H9 (cell line): ENCODE measurements at regions not wholly inside any gene's neighbourhood (a gene's known extent, or its start where the extent isn't known, plus 50 kb on each side); places are given as distances from the start of the nearest gene placed in this dataset.
"Not testable (repeated sequence)": the region's sequence is repeated elsewhere in the genome, so short reads cannot be mapped to it uniquely, and the experiment has no call there.

ENCODE experiments used
- DNase-seq: peaks from one replicate; pipeline ENCODE4 v3.0.0-alpha.2; 2017
- H2AFZ ChIP-seq: one replicate; pipeline ENCODE4 v1.6.1; 2013; ENCODE audit warnings: mild to moderate bottlenecking, low read length, control low read depth, moderate library complexity
- H2AK5ac ChIP-seq: 2 replicates; pipeline ENCODE4 v1.6.1; 2013; ENCODE audit warnings: low read length, control low read depth, mixed read lengths; ENCODE audit not compliant: insufficient read length
- H2BK120ac ChIP-seq: one replicate; pipeline ENCODE4 v1.6.1; 2013; ENCODE audit warnings: low read depth, mild to moderate bottlenecking, low read length, control low read depth, inconsistent platforms; ENCODE audit not compliant: poor library complexity, severe bottlenecking
- H2BK12ac ChIP-seq: 2 replicates; pipeline ENCODE4 v1.6.1; 2013; ENCODE audit warnings: low read length, control low read depth, mixed read lengths, low read depth; ENCODE audit not compliant: insufficient read length
- H2BK15ac ChIP-seq: 2 replicates; pipeline ENCODE4 v1.6.1; 2013; ENCODE audit warnings: low read depth, low read length, control low read depth
- H2BK20ac ChIP-seq: one replicate; pipeline ENCODE4 v1.6.1; 2013; ENCODE audit warnings: low read depth, mild to moderate bottlenecking, low read length, control low read depth, inconsistent platforms; ENCODE audit not compliant: poor library complexity, severe bottlenecking
- H2BK5ac ChIP-seq: 2 replicates; pipeline ENCODE4 v1.6.1; 2013; ENCODE audit warnings: low read length, control low read depth, mixed read lengths; ENCODE audit not compliant: insufficient read length
- H3K14ac ChIP-seq: 2 replicates; pipeline ENCODE4 v1.6.1; 2013; ENCODE audit warnings: low read length, control low read depth; ENCODE audit not compliant: insufficient read depth
- H3K18ac ChIP-seq: 2 replicates; pipeline ENCODE4 v1.6.1; 2013; ENCODE audit warnings: low read depth, mild to moderate bottlenecking, mixed read lengths, low read length, control low read depth; ENCODE audit not compliant: insufficient read length
- H3K23ac ChIP-seq: 2 replicates; pipeline ENCODE4 v1.6.1; 2013; ENCODE audit warnings: low read length, control low read depth, mixed read lengths, low read depth; ENCODE audit not compliant: insufficient read length
- H3K23me2 ChIP-seq: 2 replicates; pipeline ENCODE4 v1.6.1; 2013; ENCODE audit warnings: low read depth, mild to moderate bottlenecking, mixed read lengths, low read length, control low read depth; ENCODE audit not compliant: insufficient read length, poor library complexity, severe bottlenecking
- H3K27ac ChIP-seq: 2 replicates; pipeline ENCODE4 v1.5.1; 2013; ENCODE audit warnings: low read length, control low read depth, mixed read lengths, low read depth; ENCODE audit not compliant: insufficient read length
- H3K27me3 ChIP-seq: 2 replicates; pipeline ENCODE4 v1.6.1; 2013; ENCODE audit warnings: low read length, control low read depth, inconsistent platforms; ENCODE audit not compliant: insufficient read depth
- H3K4ac ChIP-seq: 2 replicates; pipeline ENCODE4 v1.6.1; 2013; ENCODE audit warnings: low read depth, mild to moderate bottlenecking, control low read depth, inconsistent platforms, low read length, moderate library complexity
- H3K4me1 ChIP-seq: 2 replicates; pipeline ENCODE4 v1.6.1; 2013; ENCODE audit warnings: low read length, control low read depth, inconsistent platforms; ENCODE audit not compliant: insufficient read depth
- H3K4me2 ChIP-seq: 2 replicates; pipeline ENCODE4 v1.6.1; 2013; ENCODE audit warnings: low read length, control low read depth, mixed read lengths; ENCODE audit not compliant: insufficient read length, insufficient read depth
- H3K56ac ChIP-seq: 2 replicates; pipeline ENCODE4 v1.6.1; 2013; ENCODE audit warnings: low read depth, mild to moderate bottlenecking, mixed read lengths, low read length, control low read depth; ENCODE audit not compliant: insufficient read length
- H3K79me1 ChIP-seq: 2 replicates; pipeline ENCODE4 v1.6.1; 2013; ENCODE audit warnings: low read depth, mild to moderate bottlenecking, moderate library complexity, low read length, control low read depth, inconsistent platforms; ENCODE audit not compliant: insufficient read depth, poor library complexity, severe bottlenecking
- H3K79me2 ChIP-seq: 2 replicates; pipeline ENCODE4 v1.6.1; 2013; ENCODE audit warnings: low read length, control low read depth, inconsistent platforms; ENCODE audit not compliant: insufficient read depth
- H3K9ac ChIP-seq: 2 replicates; pipeline ENCODE4 v1.6.1; 2013; ENCODE audit warnings: low read length, control low read depth, mixed read lengths; ENCODE audit not compliant: insufficient read length; ENCODE audit errors: extremely low read depth
- H3K9me3 ChIP-seq: one replicate; pipeline ENCODE4 v1.6.1; 2013; ENCODE audit warnings: low read depth, low read length, inconsistent platforms; ENCODE audit not compliant: control insufficient read depth
- H3T11ph ChIP-seq: one replicate; pipeline ENCODE4 v1.6.1; 2013; ENCODE audit warnings: mild to moderate bottlenecking, low read length, control low read depth, inconsistent platforms
- H4K20me1 ChIP-seq: one replicate; pipeline ENCODE4 v1.6.1; 2013; ENCODE audit not compliant: control insufficient read depth, insufficient read length, insufficient read depth
- H4K5ac ChIP-seq: 2 replicates; pipeline ENCODE4 v1.6.1; 2013; ENCODE audit warnings: low read depth, mild to moderate bottlenecking, mixed read lengths, low read length, control low read depth; ENCODE audit not compliant: insufficient read length
- H4K8ac ChIP-seq: replicated peaks from 2 replicates; pipeline ENCODE4 v1.6.1; 2013; ENCODE audit warnings: low read length, control low read depth, mixed read lengths, low read depth; ENCODE audit not compliant: insufficient read length
- H4K91ac ChIP-seq: 2 replicates; pipeline ENCODE4 v1.6.1; 2013; ENCODE audit warnings: low read depth, mild to moderate bottlenecking, moderate library complexity, mixed read lengths, low read length, control low read depth; ENCODE audit not compliant: insufficient read length
- H3K27ac Mint-ChIP-seq, 3 experiments: 2 replicates in 2 of 3; 3 replicates in 1 of 3; pipeline ENCODE4 v1.8.0; 2020 to 2021; ENCODE audit warnings: mixed read lengths in 3 of 3, mild to moderate bottlenecking in 1 of 3, moderate library complexity in 1 of 3
- H3K27me3 Mint-ChIP-seq: 2 replicates; pipeline ENCODE4 v1.8.0; 2021; ENCODE audit warnings: low read depth, mild to moderate bottlenecking, moderate library complexity, mixed read lengths
- H3K36me3 Mint-ChIP-seq, 3 experiments: 2 replicates in 2 of 3; 3 replicates in 1 of 3; pipeline ENCODE4 v1.8.0; 2020 to 2021; ENCODE audit warnings: low read depth in 3 of 3, mixed read lengths in 3 of 3; ENCODE audit not compliant: insufficient read depth in 1 of 3
- H3K4me1 Mint-ChIP-seq, 2 experiments: 2 replicates each; pipeline ENCODE4 v1.8.0; 2020; ENCODE audit warnings: mixed read lengths in 2 of 2
- H3K4me3 Mint-ChIP-seq, 2 experiments: 2 replicates in 1 of 2; 3 replicates in 1 of 2; pipeline ENCODE4 v1.8.0; 2020 to 2021; ENCODE audit warnings: mild to moderate bottlenecking in 2 of 2, mixed read lengths in 2 of 2, moderate library complexity in 1 of 2
- H3K9me3 Mint-ChIP-seq, 2 experiments: 2 replicates in 1 of 2; 3 replicates in 1 of 2; pipeline ENCODE4 v1.8.0; 2020; ENCODE audit warnings: mild to moderate bottlenecking in 2 of 2, mixed read lengths in 2 of 2, moderate library complexity in 1 of 2
- CTCF ChIP-seq: fragments of 200-600 bp; sonication (generic); conservative IDR thresholded peaks from 3 replicates; pipeline ENCODE4 v1.8.0; 2021; ENCODE audit warnings: antibody characterized with exemption, mild to moderate bottlenecking
- WGBS: extraction: QIAGEN DNeasy Blood & Tissue Kit; methylation state at CpG from one replicate; pipeline ENCODE4 v1.1.7; 2013; ENCODE audit warnings: missing lambda C conversion rate, low lambda C conversion rate, mixed read lengths; ENCODE audit not compliant: insufficient read length; ENCODE audit errors: extremely low coverage; 5-methylcytosine and 5-hydroxymethylcytosine counted together

- DNase-seq: no peak
- no peak overlapping the region for H4K91ac ChIP-seq
- Mint-ChIP-seq H3K9me3 (no peaks in the 10 kb centered on the region), H3K36me3 (no peaks in the 10 kb centered on the region), H3K27me3 (no peaks in the 10 kb centered on the region), H3K27ac (no peak overlapping the region; a peak in 1 of 7 replicates), H3K4me1 (peaks cover 5 to 6% of the 10 kb centered on the region in 2 experiments), H3K4me3 (no peak overlapping the region)
- H3K4me1 ChIP-seq: no peaks in the 10 kb centered on the region
- no peak overlapping the region for H3K9ac ChIP-seq
- no peak overlapping the region for H3K27ac ChIP-seq
- H3K9me3 ChIP-seq: no peaks in the 10 kb centered on the region
- no peaks in the 10 kb centered on the region for H3K23me2 ChIP-seq
- no peak overlapping the region for H4K8ac ChIP-seq
- H2AFZ ChIP-seq: no peak overlapping the region
- no peak overlapping the region for H2BK12ac ChIP-seq
- H2BK20ac ChIP-seq: no peak overlapping the region
- TF ChIP-seq CTCF: no peak
- no peak overlapping the region for H3K4ac ChIP-seq
- H4K5ac ChIP-seq: no peak overlapping the region
- H3K14ac ChIP-seq: no peak overlapping the region
- H4K20me1 ChIP-seq: no peaks in the 10 kb centered on the region
- H3K23ac ChIP-seq: no peak overlapping the region
- H3K4me2 ChIP-seq: no peak overlapping the region
- H3K56ac ChIP-seq: no peak overlapping the region
- H2BK120ac ChIP-seq: no peak overlapping the region
- no peak overlapping the region for H3T11ph ChIP-seq
- no CpG with 5 or more reads among the region's 1 CpG for WGBS
- H3K79me2 ChIP-seq: no peaks in the 10 kb centered on the region
- H2AK5ac ChIP-seq: no peak overlapping the region
- no peaks in the 10 kb centered on the region for H3K79me1 ChIP-seq
- no peak overlapping the region for H2BK15ac ChIP-seq
- H2BK5ac ChIP-seq: no peak overlapping the region
- H3K27me3 ChIP-seq: no peaks in the 10 kb centered on the region
- no peak overlapping the region for H3K18ac ChIP-seq
Observed at GRCh38 chr6:50390416-50390815, 322.9 kb upstream of the TFAP2D start.

- not testable (repeated sequence) for H3K4ac ChIP-seq, H3K18ac ChIP-seq, H3K9ac ChIP-seq, H3K79me2 ChIP-seq, H3K27me3 Mint-ChIP-seq, H3K79me1 ChIP-seq, H3K4me2 ChIP-seq, H4K20me1 ChIP-seq, H3K4me1 Mint-ChIP-seq, H3K14ac ChIP-seq, H2BK12ac ChIP-seq, H3K23me2 ChIP-seq, H2BK15ac ChIP-seq, H3K9me3 ChIP-seq, H2BK20ac ChIP-seq, H3K4me1 ChIP-seq, H2BK120ac ChIP-seq, H2AK5ac ChIP-seq, H3T11ph ChIP-seq, H3K23ac ChIP-seq, H4K91ac ChIP-seq, H3K9me3 Mint-ChIP-seq, H3K27me3 ChIP-seq, H4K5ac ChIP-seq, DNase-seq, H3K4me3 Mint-ChIP-seq, H2BK5ac ChIP-seq, H3K56ac ChIP-seq, H3K27ac ChIP-seq, H3K27ac Mint-ChIP-seq, H4K8ac ChIP-seq, H2AFZ ChIP-seq, H3K36me3 Mint-ChIP-seq
- WGBS: no CpG with 5 or more reads among the region's 1 CpG
Observed at GRCh38 chr6:50394139-50394538, 319.2 kb upstream of the TFAP2D start.
